Endothelial cell (in vitro differentiated cells): ENCODE measurements at regions not wholly inside any gene's neighbourhood (a gene's known extent, or its start where the extent isn't known, plus 50 kb on each side); places are given as distances from the start of the nearest gene placed in this dataset.

Experiments used
- DNase-seq: peaks from one replicate; pipeline ENCODE4 v3.0.0; 2021; ENCODE audit warnings: low spot score
- H3K27ac Mint-ChIP-seq: one replicate; pipeline ENCODE4 v1.8.0; 2021; ENCODE audit warnings: mixed read lengths, inconsistent platforms; ENCODE audit not compliant: unreplicated experiment
- H3K27me3 Mint-ChIP-seq: one replicate; pipeline ENCODE4 v1.8.0; 2021; ENCODE audit warnings: mild to moderate bottlenecking, moderate library complexity, mixed read lengths, inconsistent platforms; ENCODE audit not compliant: unreplicated experiment
- H3K36me3 Mint-ChIP-seq: one replicate; pipeline ENCODE4 v1.8.0; 2021; ENCODE audit warnings: mild to moderate bottlenecking, low read depth, mixed read lengths, inconsistent platforms; ENCODE audit not compliant: unreplicated experiment
- H3K4me1 Mint-ChIP-seq: one replicate; pipeline ENCODE4 v1.8.0; 2021; ENCODE audit warnings: mild to moderate bottlenecking, mixed read lengths, inconsistent platforms; ENCODE audit not compliant: unreplicated experiment
- H3K4me3 Mint-ChIP-seq: one replicate; pipeline ENCODE4 v1.8.0; 2021; ENCODE audit warnings: mild to moderate bottlenecking, mixed read lengths, inconsistent platforms; ENCODE audit not compliant: unreplicated experiment
- H3K9me3 Mint-ChIP-seq: one replicate; pipeline ENCODE4 v1.8.0; 2021; ENCODE audit warnings: mixed read lengths, inconsistent platforms; ENCODE audit not compliant: unreplicated experiment
- CTCF ChIP-seq: fragments of 200-600 bp; sonication (generic); IDR thresholded peaks from one replicate; pipeline ENCODE4 v1.5.0; 2021; ENCODE audit warnings: antibody characterized with exemption; ENCODE audit not compliant: unreplicated experiment

- Mint-ChIP-seq H3K27me3 (no peaks in the 10 kb centered on the region), H3K4me1 (no peaks in the 10 kb centered on the region), H3K9me3 (no peaks in the 10 kb centered on the region), H3K36me3 (no peaks in the 10 kb centered on the region), H3K4me3 (no peak overlapping the region), H3K27ac (no peak overlapping the region)
- no peak for TF ChIP-seq CTCF
- no peak for DNase-seq
Observed at GRCh38 chrX:69395306-69395705, 108.8 kb upstream of the NALF2 start.

- no peak overlapping the region for H3K4me3 Mint-ChIP-seq
- no peak overlapping the region for H3K27ac Mint-ChIP-seq
- TF ChIP-seq CTCF = no peak
- no peaks in the 10 kb centered on the region for H3K36me3 Mint-ChIP-seq
- H3K27me3 Mint-ChIP-seq = no peaks in the 10 kb centered on the region
- no peaks in the 10 kb centered on the region for H3K9me3 Mint-ChIP-seq
- no peak for DNase-seq
- H3K4me1 Mint-ChIP-seq = no peaks in the 10 kb centered on the region
Observed at GRCh38 chrX:69389101-69389501, 115.0 kb upstream of the NALF2 start.

- DNase-seq = no peak
- Mint-ChIP-seq H3K4me1 (no peaks in the 10 kb centered on the region), H3K4me3 (no peak overlapping the region), H3K9me3 (no peaks in the 10 kb centered on the region), H3K36me3 (no peaks in the 10 kb centered on the region), H3K27me3 (no peaks in the 10 kb centered on the region), H3K27ac (no peak overlapping the region)
- no peak for TF ChIP-seq CTCF
Observed at GRCh38 chrX:69388526-69388925, 115.6 kb upstream of the NALF2 start.

GRCh38 chrX:69387567-69388487 lies 116.3 kb upstream of the NALF2 start:
- H3K36me3 Mint-ChIP-seq = no peaks in the 10 kb centered on the region
- H3K27ac Mint-ChIP-seq = no peak overlapping the region
- H3K9me3 Mint-ChIP-seq = no peaks in the 10 kb centered on the region
- peak; percentile 81 for DNase-seq
- H3K4me1 Mint-ChIP-seq = no peaks in the 10 kb centered on the region
- H3K4me3 Mint-ChIP-seq = no peak overlapping the region
- peak; percentile 67 for TF ChIP-seq CTCF
- no peaks in the 10 kb centered on the region for H3K27me3 Mint-ChIP-seq

- no peaks in the 10 kb centered on the region for H3K27me3 Mint-ChIP-seq
- H3K27ac Mint-ChIP-seq = no peak overlapping the region
- TF ChIP-seq CTCF = no peak
- H3K4me1 Mint-ChIP-seq = no peaks in the 10 kb centered on the region
- H3K36me3 Mint-ChIP-seq = no peaks in the 10 kb centered on the region
- no peak for DNase-seq
- H3K4me3 Mint-ChIP-seq = no peak overlapping the region
- H3K9me3 Mint-ChIP-seq = no peaks in the 10 kb centered on the region
Observed at GRCh38 chrX:69386681-69387080, 117.4 kb upstream of the NALF2 start.
